ENCODE measurements at regions not wholly inside any gene's neighbourhood (a gene's known extent, or its start where the extent isn't known, plus 50 kb on each side); places are given as distances from the start of the nearest gene placed in this dataset.

GRCh38 chr6:16987996-16988395 is 113.9 kb upstream of the STMND1 start:
- no peak for DNase-seq (ENCODE audit: extremely low read depth, low read depth)
- no peak for TF ChIP-seq CTCF (IDR thresholded peaks at IDR 0.05; ENCODE audit: low read depth, low read length)

GRCh38 chr6:16985513-16986284 is 116.2 kb upstream of the STMND1 start:
- no peak for TF ChIP-seq CTCF (IDR thresholded peaks at IDR 0.05; ENCODE audit: low read depth, low read length)
- peak; percentile 86 for DNase-seq (ENCODE audit: extremely low read depth, low read depth)

GRCh38 chr6:16982807-16983206 is 119.0 kb upstream of the STMND1 start:
- DNase-seq (ENCODE audit: extremely low read depth, low read depth), result peak; percentile 88
- TF ChIP-seq CTCF (IDR thresholded peaks at IDR 0.05; ENCODE audit: low read depth, low read length), result no peak

- no peak for TF ChIP-seq CTCF (IDR thresholded peaks at IDR 0.05; ENCODE audit: low read depth, low read length)
- no peak for DNase-seq (ENCODE audit: extremely low read depth, low read depth)
Measured at GRCh38 chr6:16979677-16980370, 122.0 kb upstream of the STMND1 start.

GRCh38 chr6:16978686-16979085 is 123.2 kb upstream of the STMND1 start:
- no peak for DNase-seq (ENCODE audit: extremely low read depth, low read depth)
- no peak for TF ChIP-seq CTCF (IDR thresholded peaks at IDR 0.05; ENCODE audit: low read depth, low read length)

- no peak for DNase-seq (ENCODE audit: extremely low read depth, low read depth)
- TF ChIP-seq CTCF (IDR thresholded peaks at IDR 0.05; ENCODE audit: low read depth, low read length), result no peak
Measured at GRCh38 chr6:16976385-16977183, 125.3 kb upstream of the STMND1 start.
